Endothelial cell of umbilical vein (primary cell): ENCODE measurements at regions not wholly inside any gene's neighbourhood (a gene's known extent, or its start where the extent isn't known, plus 50 kb on each side); places are given as distances from the start of the nearest gene placed in this dataset.

Experiments used
- BruUV-seq: library from RNA; stranded (reverse); fragments of 400-500 nt; replicated peaks from 2 replicates; lab custom pipeline; 2021; lab: Mats Ljungman, UMichigan
- CTCF ChIA-PET: fragments of 300-600, 350-600 bp; sonication (Branson Sonifier 250); formaldehyde crosslinking; loops from one replicate; lab custom pipeline; 2021; ENCODE audit warnings: antibody characterized with exemption, inconsistent platforms; lab: Charles Lee
- POLR2A ChIA-PET: fragments of 300-600, 350-600 bp; sonication (Branson Sonifier 250); formaldehyde crosslinking; loops from one replicate; lab custom pipeline; 2021; ENCODE audit warnings: antibody characterized with exemption, inconsistent platforms; lab: Charles Lee
- DNase-seq: peaks from one replicate; pipeline ENCODE4 v3.0.0-alpha.2; 2011; ENCODE audit warnings: low read depth, low spot score
- FAIRE-seq: peaks from 2 replicates; lab custom pipeline; 2011; peaks lifted over from hg19 to GRCh38; lab: Jason Lieb, UNC
- H2AFZ ChIP-seq: 2 replicates; pipeline ENCODE4 v1.6.0; 2012; ENCODE audit warnings: low read depth, low read length, control low read depth, inconsistent platforms
- H3K27ac ChIP-seq: 2 replicates; pipeline ENCODE4 v1.5.1; 2011; ENCODE audit warnings: low read depth, mild to moderate bottlenecking, control low read depth, low read length, moderate library complexity; ENCODE audit not compliant: insufficient read depth
- H3K27me3 ChIP-seq, 2 experiments: 2 replicates each; pipeline versions ENCODE4 v1.6.0 to v1.6.1; 2011; ENCODE audit warnings: low read length in 2 of 2, mixed read lengths in 1 of 2; ENCODE audit not compliant: control insufficient read depth in 2 of 2, insufficient read depth in 2 of 2
- H3K36me3 ChIP-seq, 2 experiments: 2 replicates in 1 of 2; 3 replicates in 1 of 2; pipeline ENCODE4 v1.5.1; 2011; ENCODE audit warnings: low read length in 2 of 2, mild to moderate bottlenecking in 1 of 2, moderate library complexity in 1 of 2; ENCODE audit not compliant: control insufficient read depth in 2 of 2, insufficient read depth in 2 of 2; ENCODE audit errors: extremely low read depth in 1 of 2
- H3K4me1 ChIP-seq: 3 replicates; pipeline ENCODE4 v1.5.1; 2011; ENCODE audit warnings: mild to moderate bottlenecking, low read length; ENCODE audit not compliant: control insufficient read depth, insufficient read depth; ENCODE audit errors: extremely low read depth
- H3K4me2 ChIP-seq: 2 replicates; pipeline ENCODE4 v1.6.1; 2011; ENCODE audit warnings: low read length, control low read depth, mixed read lengths; ENCODE audit not compliant: insufficient read depth
- H3K4me3 ChIP-seq, 3 experiments: fragments of 200-600 bp in 1 of 3; sonication (generic), shearing (Covaris generic) in 1 of 3; replicated peaks in 1 of 3; 2 replicates each; pipeline ENCODE4 v1.5.1; 2011 to 2016; ENCODE audit warnings: control low read depth in 3 of 3, low read length in 3 of 3, mild to moderate bottlenecking in 2 of 3, inconsistent platforms in 1 of 3, low read depth in 1 of 3, moderate library complexity in 1 of 3; ENCODE audit not compliant: insufficient read depth in 1 of 3
- H3K79me2 ChIP-seq: 2 replicates; pipeline ENCODE4 v1.6.0; 2012; ENCODE audit warnings: low read length, inconsistent platforms; ENCODE audit not compliant: control insufficient read depth, insufficient read depth
- H3K9ac ChIP-seq: replicated peaks from 2 replicates; pipeline ENCODE3; 2011; ENCODE audit warnings: low read length, control low read depth; ENCODE audit not compliant: insufficient read depth; ENCODE audit errors: extremely low read depth
- H3K9me1 ChIP-seq: replicated peaks from 3 replicates; pipeline ENCODE4 v1.6.0; 2011; ENCODE audit warnings: mild to moderate bottlenecking, low read length; ENCODE audit not compliant: control insufficient read depth, insufficient read depth; ENCODE audit errors: extremely low read depth
- H3K9me3 ChIP-seq: replicated peaks from 2 replicates; pipeline ENCODE4 v1.5.1; 2012; ENCODE audit warnings: low read length, inconsistent platforms; ENCODE audit not compliant: control insufficient read depth, insufficient read depth
- H4K20me1 ChIP-seq: replicated peaks from 2 replicates; pipeline ENCODE3; 2011; ENCODE audit warnings: mild to moderate bottlenecking, low read length; ENCODE audit not compliant: control insufficient read depth, insufficient read depth; ENCODE audit errors: extremely low read depth
- CTCF ChIP-seq, 2 donors: IDR thresholded peaks; 1 replicate in 1 of 2; 2 replicates in 1 of 2; pipeline ENCODE4 v1.5.1; 2011; ENCODE audit warnings: low read length in 2 of 2, mild to moderate bottlenecking in 2 of 2, moderate library complexity in 2 of 2, control low read depth in 1 of 2, inconsistent platforms in 1 of 2, low read depth in 1 of 2; ENCODE audit not compliant: insufficient read depth in 1 of 2; ENCODE audit errors: extremely low read depth in 1 of 2
- EZH2 ChIP-seq: IDR thresholded peaks from 2 replicates; pipeline ENCODE4 v1.6.1; 2012; ENCODE audit warnings: borderline replicate concordance, low read depth, mild to moderate bottlenecking, moderate library complexity, low read length, inconsistent platforms; ENCODE audit not compliant: severe bottlenecking
- FOS ChIP-seq: IDR thresholded peaks from 2 replicates; pipeline ENCODE4 v1.6.1; 2011; ENCODE audit warnings: mild to moderate bottlenecking, low read length, moderate library complexity, borderline replicate concordance; ENCODE audit not compliant: insufficient read depth
- GATA2 ChIP-seq: IDR thresholded peaks from 2 replicates; pipeline ENCODE4 v1.7.0; 2011; ENCODE audit warnings: low read depth, mild to moderate bottlenecking, moderate library complexity, mixed read lengths, low read length; ENCODE audit not compliant: insufficient read length, insufficient read depth
- JUN ChIP-seq: IDR thresholded peaks from 2 replicates; pipeline ENCODE4 v1.6.1; 2011; ENCODE audit warnings: borderline replicate concordance, low read depth; ENCODE audit not compliant: insufficient read length, insufficient read depth
- MAX ChIP-seq: IDR thresholded peaks from 2 replicates; pipeline ENCODE4 v1.6.1; 2011; ENCODE audit not compliant: insufficient read depth, insufficient read length
- MYC ChIP-seq: IDR thresholded peaks from one replicate; pipeline ENCODE4 v1.6.1; 2011; ENCODE audit warnings: mild to moderate bottlenecking, low read depth, low read length
- POLR2A ChIP-seq: IDR thresholded peaks from 2 replicates; pipeline ENCODE4 v1.6.1; 2012; ENCODE audit warnings: low read depth, mild to moderate bottlenecking, control low read depth, low read length
- POLR2AphosphoS5 ChIP-seq: IDR thresholded peaks from 2 replicates; pipeline ENCODE4 v1.6.1; 2012; ENCODE audit warnings: low read depth, mild to moderate bottlenecking, control low read depth, low read length, moderate library complexity; ENCODE audit not compliant: insufficient read depth
- dilution Hi-C: fragments of 300-500 bp; cut with MboI; formaldehyde crosslinking; loops from one replicate; pipeline ENCODE4 v1.15.0; 2019; ENCODE audit warnings: low sequenced_read_pairs; ENCODE audit not compliant: extremely low pct_ligation_motif_present
- intact Hi-C: fragments of 100-400 bp; cut with micrococcal nuclease; formaldehyde crosslinking; loops from one replicate; pipeline ENCODE4 v1.10.0; 2022

- dilution Hi-C loops = no loop called here
- no peaks in the 10 kb centered on the region for H3K4me1 ChIP-seq
- H4K20me1 ChIP-seq = no peaks in the 10 kb centered on the region
- no peaks in the 10 kb centered on the region for H3K9me1 ChIP-seq
- DNase-seq (no peak), FAIRE-seq (no peak)
- no peak for TF ChIP-seq POLR2AphosphoS5
- no peak for TF ChIP-seq MYC
- TF ChIP-seq POLR2A = no peak
- no peak for TF ChIP-seq JUN
- no peak for TF ChIP-seq FOS
- TF ChIP-seq GATA2 = no peak
- TF ChIP-seq CTCF (IDR thresholded peaks at IDR 0.05; ENCODE audit: extremely low read depth in 1 of 2, insufficient read depth in 1 of 2, low read depth in 1 of 2, low read length in 2 of 2) = no peak
- no peak for TF ChIP-seq EZH2
- TF ChIP-seq MAX = no peak
- no peaks in the 10 kb centered on the region for H3K9me3 ChIP-seq
- H3K4me2 ChIP-seq = no peak overlapping the region
- H3K36me3 ChIP-seq = no peaks in the 10 kb centered on the region
- intact Hi-C loops = no loop called here
- no peak overlapping the region for H3K9ac ChIP-seq
- no peaks in the 10 kb centered on the region for H3K27me3 ChIP-seq
- ChIA-PET CTCF (interaction anchor here (1.5 kb wide), 1 partner anchor 10 kb away, joined by 4 read pairs; no protein-coding TSS in a partner anchor), POLR2A (no interaction called here)
- no peaks in the 10 kb centered on the region for H3K79me2 ChIP-seq
- no TSS peak for BruUV-seq
- no peak overlapping the region for H3K27ac ChIP-seq
- H3K4me3 ChIP-seq = no peak overlapping the region
- H2AFZ ChIP-seq = no peak overlapping the region
Measured at GRCh38 chr7:46518713-46519112, 597.6 kb upstream of the IGFBP3 start.
